ENCODE measurements at regions not wholly inside any gene's neighbourhood (a gene's known extent, or its start where the extent isn't known, plus 50 kb on each side); places are given as distances from the start of the nearest gene placed in this dataset.

DNA sequence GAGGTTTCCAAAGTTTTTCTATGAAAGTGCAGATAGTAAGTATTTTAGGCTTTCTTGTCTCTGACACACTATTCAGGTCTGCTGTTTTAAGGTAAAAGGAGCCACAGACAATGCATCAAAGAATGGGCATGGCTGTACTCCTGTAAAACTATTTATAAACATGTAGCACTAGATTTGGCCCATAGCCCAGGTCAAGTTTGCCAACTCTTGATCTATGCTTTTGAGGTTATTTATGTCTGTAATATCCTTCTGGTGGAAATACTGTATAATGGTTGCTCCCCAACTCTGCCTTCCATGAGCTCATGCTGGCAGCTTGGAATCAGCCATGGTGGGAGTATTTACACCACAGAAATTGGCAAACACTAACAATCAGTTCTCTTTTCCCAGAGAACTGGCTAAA lies 244.6 kb downstream of the BUB3 start (continued):
- no peak for TF ChIP-seq SAP30 (IDR thresholded peaks at IDR 0.05; ENCODE audit: insufficient read depth, insufficient replicate concordance, low read length)
- TF ChIP-seq CTBP2 (IDR thresholded peaks at IDR 0.05; ENCODE audit: borderline replicate concordance, insufficient read depth, insufficient read length, low read length), result no peak
- no peak for TF ChIP-seq RNF2 (IDR thresholded peaks at IDR 0.05; ENCODE audit: borderline replicate concordance, low read depth, low read length, missing control alignments, poor library complexity, severe bottlenecking)
- no peak for TF ChIP-seq NANOG (IDR thresholded peaks at IDR 0.05; ENCODE audit: insufficient read depth, low read depth, low read length, poor library complexity, severe bottlenecking)
- no peak for TF ChIP-seq RFX5 (IDR thresholded peaks at IDR 0.05; ENCODE audit: borderline replicate concordance, low read depth, low read length)
- no peak for TF ChIP-seq TCF12 (IDR thresholded peaks at IDR 0.05; ENCODE audit: low read depth, low read length)

Data from H1 (cell line).